Thyroid gland (tissue), 4 donors: ENCODE measurements at regions not wholly inside any gene's neighbourhood (a gene's known extent, or its start where the extent isn't known, plus 50 kb on each side); places are given as distances from the start of the nearest gene placed in this dataset.

Experiments
- CTCF ChIP-seq, 6 experiments: fragments of 200-600 bp in 3 of 6; fragments of 450-650 bp in 3 of 6; sonication (generic) in 3 of 6; IDR thresholded peaks; one replicate each; pipeline ENCODE4 v1.5.1; 2016 to 2019; ENCODE audit warnings: antibody characterized with exemption in 6 of 6, mild to moderate bottlenecking in 2 of 6, inconsistent platforms in 1 of 6, moderate library complexity in 1 of 6
- POLR2A ChIP-seq, 2 donors: fragments of 450-650 bp; IDR thresholded peaks; one replicate each; pipeline ENCODE4 v1.6.1; 2017; ENCODE audit warnings: antibody characterized with exemption in 2 of 2, mild to moderate bottlenecking in 2 of 2, moderate library complexity in 1 of 2

GRCh38 chr22:49697047-49697446, 130.6 kb downstream of the BRD1 start:
- no peak for TF ChIP-seq CTCF (IDR thresholded peaks at IDR 0.05)
- no peak for TF ChIP-seq POLR2A (IDR thresholded peaks at IDR 0.05)
